SW480 (cell line): ENCODE measurements at regions not wholly inside any gene's neighbourhood (a gene's known extent, or its start where the extent isn't known, plus 50 kb on each side); places are given as distances from the start of the nearest gene placed in this dataset.

ENCODE experiments used
- DNase-seq: peaks from one replicate; pipeline ENCODE4 v3.0.0-alpha.2; 2016; ENCODE audit warnings: low spot score

- no peak for DNase-seq
Observed at GRCh38 chr15:35771746-35772442, 225.9 kb upstream of the DPH6 start.

- no peak for DNase-seq
Observed at GRCh38 chr15:35774653-35775052, 228.7 kb upstream of the DPH6 start.

- DNase-seq, result no peak
Observed at GRCh38 chr15:35775471-35775870, 229.5 kb upstream of the DPH6 start.

- DNase-seq, result no peak
Observed at GRCh38 chr15:35777061-35777460, 231.1 kb upstream of the DPH6 start.

- no peak for DNase-seq
Observed at GRCh38 chr15:35783203-35783602, 237.2 kb upstream of the DPH6 start.

- DNase-seq, result no peak
Observed at GRCh38 chr15:35784745-35785144, 238.8 kb upstream of the DPH6 start.

- no peak for DNase-seq
Observed at GRCh38 chr15:35810007-35810406, 264.0 kb upstream of the DPH6 start.

- DNase-seq, result no peak
Observed at GRCh38 chr15:35813573-35813972, 267.6 kb upstream of the DPH6 start.

GRCh38 chr15:35818846-35819245, 272.9 kb upstream of the DPH6 start:
- DNase-seq, result no peak

GRCh38 chr15:35822153-35822552, 276.2 kb upstream of the DPH6 start:
- DNase-seq, result no peak

- DNase-seq, result no peak
Observed at GRCh38 chr15:35827141-35827540, 281.2 kb upstream of the DPH6 start.

GRCh38 chr15:35827911-35828310, 281.9 kb upstream of the DPH6 start:
- DNase-seq, result no peak

GRCh38 chr15:35833581-35833980, 287.6 kb upstream of the DPH6 start:
- no peak for DNase-seq

- no peak for DNase-seq
Observed at GRCh38 chr15:35834216-35834830, 288.4 kb upstream of the DPH6 start.

- DNase-seq, result no peak
Observed at GRCh38 chr15:35834866-35835265, 288.9 kb upstream of the DPH6 start.

- no peak for DNase-seq
Observed at GRCh38 chr15:35838424-35839111, 292.6 kb upstream of the DPH6 start.

- DNase-seq, result no peak
Observed at GRCh38 chr15:35842631-35843030, 296.7 kb upstream of the DPH6 start.

GRCh38 chr15:35843498-35843897, 297.5 kb upstream of the DPH6 start:
- DNase-seq, result no peak

- no peak for DNase-seq
Observed at GRCh38 chr15:35850284-35850683, 304.3 kb upstream of the DPH6 start.

GRCh38 chr15:35851491-35851890, 305.5 kb upstream of the DPH6 start:
- DNase-seq, result no peak

GRCh38 chr15:35852818-35853624, 307.1 kb upstream of the DPH6 start:
- DNase-seq, result no peak

GRCh38 chr15:35854316-35854715, 308.4 kb upstream of the DPH6 start:
- DNase-seq, result no peak
